A549 (cell line): ENCODE measurements at regions not wholly inside any gene's neighbourhood (a gene's known extent, or its start where the extent isn't known, plus 50 kb on each side); places are given as distances from the start of the nearest gene placed in this dataset.

ENCODE experiments used
- CHD2 ChIP-seq: fragments of 150-350 bp; IDR thresholded peaks from 2 replicates; pipeline ENCODE4 v1.6.1; 2014; ENCODE audit warnings: low read length; ENCODE audit not compliant: partially characterized antibody
- ESRRA ChIP-seq: fragments of 150-350 bp; IDR thresholded peaks from 2 replicates; pipeline ENCODE4 v1.6.1; 2014; ENCODE audit warnings: mild to moderate bottlenecking, low read length, borderline replicate concordance
- MAZ ChIP-seq: fragments of 150-350 bp; IDR thresholded peaks from 2 replicates; pipeline ENCODE4 v1.6.1; 2014; ENCODE audit warnings: antibody characterized with exemption, low read depth, low read length, borderline replicate concordance
- POLR2A ChIP-seq: IDR thresholded peaks from 2 replicates; pipeline ENCODE4 v1.6.1; 2012; ENCODE audit warnings: mild to moderate bottlenecking, low read length
- RAD21 ChIP-seq, 2 experiments: fragments of >200 bp in 1 of 2; sonication (Bioruptor Twin) in 1 of 2; formaldehyde crosslinking in 1 of 2; IDR thresholded peaks in 1 of 2; conservative IDR thresholded peaks in 1 of 2; 2 replicates in 1 of 2; 3 replicates in 1 of 2; pipeline ENCODE4 v1.6.1; 2012 to 2018; ENCODE audit warnings: inconsistent platforms in 1 of 2
- SMC3 ChIP-seq: fragments of >200 bp; sonication (Bioruptor Twin); formaldehyde crosslinking; IDR thresholded peaks from 3 replicates; pipeline ENCODE4 v1.6.1; 2018; ENCODE audit warnings: inconsistent platforms
- TF ChIP-seq, protein P1 (sequence below): fragments of >200 bp; sonication (Bioruptor Twin); formaldehyde crosslinking; IDR thresholded peaks from 3 replicates; pipeline ENCODE4 v1.5.1; 2016
- TF ChIP-seq, protein P2 (sequence below): IDR thresholded peaks from 2 replicates; pipeline ENCODE4 v1.6.1; 2012; ENCODE audit warnings: low read depth, borderline replicate concordance
- TF ChIP-seq, protein P3 (sequence below): fragments of 200-600 bp; sonication (generic); IDR thresholded peaks from 2 replicates; pipeline ENCODE4 v1.6.1; 2016; ENCODE audit warnings: antibody characterized with exemption, mild to moderate bottlenecking, moderate library complexity
- TF ChIP-seq, protein P4 (sequence below): IDR thresholded peaks from 2 replicates; pipeline ENCODE4 v1.6.1; 2012

DNA sequence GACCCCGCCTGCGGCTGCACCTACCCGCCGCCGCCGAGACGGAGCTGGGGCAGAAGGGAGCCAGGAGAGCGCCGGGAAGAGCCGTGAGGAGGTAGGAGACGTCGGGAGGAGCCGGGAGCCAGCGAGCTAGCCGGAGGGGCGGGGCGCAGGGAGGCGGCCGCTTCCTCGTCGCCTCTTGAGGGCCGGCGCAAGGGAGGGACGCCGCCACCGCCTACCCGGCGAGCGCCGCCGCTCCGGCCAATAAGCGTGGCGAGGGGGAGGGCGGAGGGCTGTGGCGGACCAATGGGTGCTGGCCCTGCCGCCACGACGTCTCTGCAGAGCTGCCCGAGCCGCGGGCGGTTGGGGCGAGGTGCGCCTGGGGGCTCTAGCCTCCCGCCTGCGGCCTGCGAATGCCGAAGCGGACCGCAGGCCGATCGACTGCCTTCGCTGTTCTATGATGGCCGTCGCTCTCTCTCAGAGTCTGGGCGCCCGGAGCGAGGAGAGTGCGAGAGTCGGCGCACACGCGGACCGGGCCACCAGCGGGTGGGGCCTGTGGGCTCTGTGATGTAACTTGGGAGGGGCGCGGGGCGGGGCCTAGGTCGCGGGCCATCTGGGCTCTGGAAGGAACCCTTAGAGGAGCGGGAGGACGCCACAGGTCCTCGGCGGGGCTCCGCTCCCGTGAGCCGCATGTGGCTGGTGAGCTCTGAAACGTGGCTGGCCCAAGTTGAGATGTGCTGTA, 72.7 kb upstream of the MAP4 start:
- TF ChIP-seq ESRRA: no peak
- TF ChIP-seq, protein P1, sequence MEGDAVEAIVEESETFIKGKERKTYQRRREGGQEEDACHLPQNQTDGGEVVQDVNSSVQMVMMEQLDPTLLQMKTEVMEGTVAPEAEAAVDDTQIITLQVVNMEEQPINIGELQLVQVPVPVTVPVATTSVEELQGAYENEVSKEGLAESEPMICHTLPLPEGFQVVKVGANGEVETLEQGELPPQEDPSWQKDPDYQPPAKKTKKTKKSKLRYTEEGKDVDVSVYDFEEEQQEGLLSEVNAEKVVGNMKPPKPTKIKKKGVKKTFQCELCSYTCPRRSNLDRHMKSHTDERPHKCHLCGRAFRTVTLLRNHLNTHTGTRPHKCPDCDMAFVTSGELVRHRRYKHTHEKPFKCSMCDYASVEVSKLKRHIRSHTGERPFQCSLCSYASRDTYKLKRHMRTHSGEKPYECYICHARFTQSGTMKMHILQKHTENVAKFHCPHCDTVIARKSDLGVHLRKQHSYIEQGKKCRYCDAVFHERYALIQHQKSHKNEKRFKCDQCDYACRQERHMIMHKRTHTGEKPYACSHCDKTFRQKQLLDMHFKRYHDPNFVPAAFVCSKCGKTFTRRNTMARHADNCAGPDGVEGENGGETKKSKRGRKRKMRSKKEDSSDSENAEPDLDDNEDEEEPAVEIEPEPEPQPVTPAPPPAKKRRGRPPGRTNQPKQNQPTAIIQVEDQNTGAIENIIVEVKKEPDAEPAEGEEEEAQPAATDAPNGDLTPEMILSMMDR: no peak
- TF ChIP-seq, protein P2, sequence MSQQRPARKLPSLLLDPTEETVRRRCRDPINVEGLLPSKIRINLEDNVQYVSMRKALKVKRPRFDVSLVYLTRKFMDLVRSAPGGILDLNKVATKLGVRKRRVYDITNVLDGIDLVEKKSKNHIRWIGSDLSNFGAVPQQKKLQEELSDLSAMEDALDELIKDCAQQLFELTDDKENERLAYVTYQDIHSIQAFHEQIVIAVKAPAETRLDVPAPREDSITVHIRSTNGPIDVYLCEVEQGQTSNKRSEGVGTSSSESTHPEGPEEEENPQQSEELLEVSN: peak; percentile 85; the same call in 1 of the 2 replicates
- TF ChIP-seq, protein P3, sequence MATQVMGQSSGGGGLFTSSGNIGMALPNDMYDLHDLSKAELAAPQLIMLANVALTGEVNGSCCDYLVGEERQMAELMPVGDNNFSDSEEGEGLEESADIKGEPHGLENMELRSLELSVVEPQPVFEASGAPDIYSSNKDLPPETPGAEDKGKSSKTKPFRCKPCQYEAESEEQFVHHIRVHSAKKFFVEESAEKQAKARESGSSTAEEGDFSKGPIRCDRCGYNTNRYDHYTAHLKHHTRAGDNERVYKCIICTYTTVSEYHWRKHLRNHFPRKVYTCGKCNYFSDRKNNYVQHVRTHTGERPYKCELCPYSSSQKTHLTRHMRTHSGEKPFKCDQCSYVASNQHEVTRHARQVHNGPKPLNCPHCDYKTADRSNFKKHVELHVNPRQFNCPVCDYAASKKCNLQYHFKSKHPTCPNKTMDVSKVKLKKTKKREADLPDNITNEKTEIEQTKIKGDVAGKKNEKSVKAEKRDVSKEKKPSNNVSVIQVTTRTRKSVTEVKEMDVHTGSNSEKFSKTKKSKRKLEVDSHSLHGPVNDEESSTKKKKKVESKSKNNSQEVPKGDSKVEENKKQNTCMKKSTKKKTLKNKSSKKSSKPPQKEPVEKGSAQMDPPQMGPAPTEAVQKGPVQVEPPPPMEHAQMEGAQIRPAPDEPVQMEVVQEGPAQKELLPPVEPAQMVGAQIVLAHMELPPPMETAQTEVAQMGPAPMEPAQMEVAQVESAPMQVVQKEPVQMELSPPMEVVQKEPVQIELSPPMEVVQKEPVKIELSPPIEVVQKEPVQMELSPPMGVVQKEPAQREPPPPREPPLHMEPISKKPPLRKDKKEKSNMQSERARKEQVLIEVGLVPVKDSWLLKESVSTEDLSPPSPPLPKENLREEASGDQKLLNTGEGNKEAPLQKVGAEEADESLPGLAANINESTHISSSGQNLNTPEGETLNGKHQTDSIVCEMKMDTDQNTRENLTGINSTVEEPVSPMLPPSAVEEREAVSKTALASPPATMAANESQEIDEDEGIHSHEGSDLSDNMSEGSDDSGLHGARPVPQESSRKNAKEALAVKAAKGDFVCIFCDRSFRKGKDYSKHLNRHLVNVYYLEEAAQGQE: no peak
- TF ChIP-seq SMC3: no peak
- no peak for TF ChIP-seq RAD21 (conservative IDR thresholded peaks at IDR 0.05 in 1 of 2, IDR thresholded peaks at IDR 0.05 in 1 of 2)
- peak; percentile 90 for TF ChIP-seq POLR2A
- no peak for TF ChIP-seq MAZ
- TF ChIP-seq, protein P4, sequence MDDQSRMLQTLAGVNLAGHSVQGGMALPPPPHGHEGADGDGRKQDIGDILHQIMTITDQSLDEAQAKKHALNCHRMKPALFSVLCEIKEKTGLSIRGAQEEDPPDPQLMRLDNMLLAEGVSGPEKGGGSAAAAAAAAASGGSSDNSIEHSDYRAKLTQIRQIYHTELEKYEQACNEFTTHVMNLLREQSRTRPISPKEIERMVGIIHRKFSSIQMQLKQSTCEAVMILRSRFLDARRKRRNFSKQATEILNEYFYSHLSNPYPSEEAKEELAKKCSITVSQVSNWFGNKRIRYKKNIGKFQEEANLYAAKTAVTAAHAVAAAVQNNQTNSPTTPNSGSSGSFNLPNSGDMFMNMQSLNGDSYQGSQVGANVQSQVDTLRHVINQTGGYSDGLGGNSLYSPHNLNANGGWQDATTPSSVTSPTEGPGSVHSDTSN: no peak
- TF ChIP-seq CHD2: no peak
